ENCODE measurements at regions not wholly inside any gene's neighbourhood (a gene's known extent, or its start where the extent isn't known, plus 50 kb on each side); places are given as distances from the start of the nearest gene placed in this dataset.
"Not testable (repeated sequence)": the region's sequence is repeated elsewhere in the genome, so short reads cannot be mapped to it uniquely, and the experiment has no call there.

DNA sequence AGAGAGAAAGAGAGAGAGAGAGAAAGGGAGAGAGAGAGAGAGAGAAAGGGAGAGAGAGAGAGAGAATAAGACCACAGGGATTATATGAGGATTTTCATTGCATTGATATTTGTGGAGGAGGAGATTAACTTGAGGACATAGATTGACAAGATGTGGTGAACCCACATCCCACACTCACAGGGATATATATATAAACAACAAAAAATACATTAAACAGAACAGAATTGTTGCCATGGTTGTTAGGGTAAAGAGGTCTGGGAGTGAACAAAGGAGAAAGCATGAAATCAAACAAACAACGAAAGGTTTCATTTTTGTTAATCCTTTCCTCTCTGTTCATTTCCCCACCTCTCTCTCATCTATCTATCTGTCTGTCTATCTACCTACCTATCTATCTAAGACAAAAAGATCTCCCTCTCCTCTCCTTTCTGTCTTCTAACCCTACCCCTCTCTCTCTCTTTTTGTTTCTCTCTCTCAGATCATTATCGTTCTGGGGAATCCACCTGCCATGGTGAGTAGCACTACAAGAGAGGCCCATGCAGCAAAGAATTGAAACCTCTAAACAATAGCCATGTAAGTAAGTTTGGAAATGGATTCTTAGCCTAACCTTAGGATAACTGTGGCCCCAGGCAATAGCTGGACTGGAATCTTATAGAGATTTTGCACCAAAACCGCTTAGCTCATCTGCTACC lies 280.9 kb downstream of the RAP2B start:
- DNase-seq (ENCODE audit: low read depth), result no peak

- DNase-seq (ENCODE audit: low read depth), result no peak
These were observed 281.9 kb downstream of the RAP2B start for GRCh38 chr3:153443961-153444360.

- no peak for DNase-seq (ENCODE audit: low read depth)
These were observed 283.8 kb downstream of the RAP2B start for GRCh38 chr3:153445817-153446216.

DNA sequence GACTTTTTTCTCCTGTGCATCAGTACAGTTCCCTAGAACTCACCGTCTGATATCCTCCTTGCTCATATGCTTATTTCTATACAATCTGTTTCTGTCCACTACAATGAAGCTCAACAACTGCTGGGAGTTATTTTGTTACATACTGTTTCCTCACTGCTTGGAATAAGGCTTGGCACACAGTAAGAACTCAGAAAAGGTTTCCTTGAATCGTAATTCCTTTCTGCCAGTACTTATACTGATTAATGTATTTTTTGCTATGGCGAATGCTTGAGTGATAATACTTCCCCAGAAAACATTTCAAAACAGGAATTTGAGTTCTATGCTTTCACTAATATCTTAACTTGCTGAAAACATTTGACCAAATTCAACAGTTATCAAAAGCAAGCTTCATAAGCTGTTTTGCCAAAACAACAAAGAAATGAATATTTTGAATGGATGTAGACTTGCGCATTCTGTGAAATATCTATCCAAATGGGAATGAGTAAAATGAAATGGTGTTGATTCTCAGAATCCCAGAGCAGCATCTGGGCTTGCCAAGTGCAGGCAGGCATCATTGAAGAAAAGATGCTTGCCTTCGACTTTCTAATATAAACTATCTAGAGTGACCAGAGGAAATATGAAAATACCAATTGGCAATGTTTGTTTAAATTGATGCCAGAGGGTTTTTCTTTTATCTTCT lies 286.3 kb downstream of the RAP2B start:
- DNase-seq (ENCODE audit: low read depth), result no peak

DNA sequence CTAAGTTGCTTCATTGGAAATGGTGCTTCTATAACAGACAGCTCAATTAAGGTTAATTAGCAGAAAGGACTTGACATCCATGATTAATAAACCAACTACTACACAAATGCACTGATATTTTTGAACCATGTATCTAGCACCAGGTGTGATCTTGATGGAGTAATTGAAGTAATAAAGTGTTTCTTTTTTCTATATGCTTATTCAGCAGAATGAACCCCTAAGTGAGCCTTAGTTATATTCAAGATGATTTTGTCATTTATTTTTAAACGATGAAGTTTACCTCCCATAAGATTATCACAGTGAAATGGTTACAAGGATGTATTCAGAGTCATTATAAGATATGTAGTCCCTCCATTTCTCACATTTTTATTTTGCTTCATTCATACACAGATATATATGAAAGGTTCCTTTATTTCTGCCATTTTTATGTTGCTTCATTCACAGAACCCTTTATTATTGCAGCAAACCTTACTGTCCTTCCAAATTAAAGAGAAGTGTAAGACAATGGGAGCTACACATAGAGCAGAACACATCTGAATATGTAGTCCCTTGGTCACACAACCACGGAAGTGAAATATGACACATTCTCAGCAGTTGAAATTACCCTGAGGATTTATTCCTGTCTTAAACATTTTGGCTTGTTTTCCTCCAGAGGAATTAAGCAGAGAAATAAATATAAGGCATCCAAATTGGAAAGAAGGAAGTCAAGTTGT lies 295.0 kb downstream of the RAP2B start:
- DNase-seq (ENCODE audit: low read depth), result no peak

DNA sequence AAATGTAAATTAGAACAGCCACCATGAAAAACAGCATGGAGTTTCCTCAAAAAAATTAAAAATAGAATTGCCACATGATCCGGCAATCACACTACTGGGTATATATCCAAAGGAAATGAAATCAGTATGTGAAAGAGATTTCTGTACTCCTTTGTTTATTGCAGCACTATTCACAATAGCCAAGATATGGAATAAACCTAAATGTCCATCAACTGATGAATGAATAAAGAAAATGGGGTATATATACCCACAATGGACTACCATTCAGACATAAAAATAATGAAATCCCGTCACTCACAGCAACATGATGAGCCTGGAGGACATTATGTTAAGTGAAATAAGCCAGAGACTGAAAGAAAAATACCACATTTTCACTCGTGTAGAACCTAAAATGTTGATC lies 296.9 kb downstream of the RAP2B start:
- DNase-seq (ENCODE audit: low read depth), result no peak

GRCh38 chr3:153462545-153462944 lies 300.5 kb downstream of the RAP2B start:
- DNase-seq (ENCODE audit: low read depth), result no peak

DNA sequence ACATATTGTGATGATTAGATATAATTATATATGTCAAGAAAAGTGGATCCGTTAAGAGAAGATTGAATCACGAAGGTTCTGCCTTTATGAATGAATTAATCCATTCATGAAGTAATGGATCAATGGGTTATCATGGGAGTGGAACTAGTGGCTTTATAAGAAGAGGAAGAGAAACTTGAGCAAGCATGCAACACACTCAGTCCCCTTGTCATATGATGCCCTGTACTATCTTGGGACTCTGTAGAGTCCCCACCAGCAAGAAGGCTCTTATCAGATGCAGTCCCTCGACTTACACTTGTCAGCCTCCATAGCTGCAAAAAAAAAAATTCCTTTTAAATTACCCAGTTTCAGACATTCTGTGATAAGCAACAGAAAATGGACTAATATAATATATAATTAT lies 301.9 kb downstream of the RAP2B start:
- no peak for DNase-seq (ENCODE audit: low read depth)

DNA sequence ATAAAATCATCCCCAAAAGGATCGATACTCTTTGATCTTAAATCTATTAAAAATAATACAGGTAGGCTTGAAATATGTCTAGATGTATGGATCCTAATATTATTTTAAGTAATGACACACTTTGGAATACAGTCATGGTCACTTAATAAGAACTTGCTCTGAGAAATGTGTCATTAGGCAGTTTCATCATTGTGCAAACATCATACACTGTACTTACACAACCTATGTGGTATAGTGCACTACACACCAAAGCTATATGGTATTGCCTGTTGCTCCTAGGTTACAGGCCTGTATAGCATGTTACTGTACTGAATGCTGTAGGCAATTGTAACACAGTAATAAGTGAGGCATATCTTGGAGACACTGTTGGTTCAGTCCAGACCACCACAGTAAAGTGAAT lies 307.1 kb downstream of the RAP2B start:
- DNase-seq (ENCODE audit: low read depth), result no peak

DNA sequence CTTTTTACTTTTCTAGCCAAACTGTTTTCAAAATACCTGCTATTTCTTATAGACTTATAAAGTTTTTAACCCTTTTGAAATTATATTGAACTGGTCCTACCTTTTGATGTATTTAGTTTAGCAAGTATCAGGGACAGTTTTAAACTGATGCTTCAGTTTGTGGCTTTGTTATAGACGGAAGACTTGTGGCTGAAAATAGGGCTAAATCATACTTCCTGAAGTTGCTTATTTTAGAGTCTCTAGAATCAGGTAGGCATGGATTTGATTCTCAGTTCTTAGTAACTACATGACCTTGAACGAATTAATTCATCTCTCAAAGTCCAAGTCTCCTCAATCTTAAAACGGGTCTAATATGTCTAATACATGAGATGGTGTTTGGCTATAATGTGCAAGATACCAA lies 322.8 kb downstream of the RAP2B start:
- no peak for DNase-seq (ENCODE audit: low read depth)

DNA sequence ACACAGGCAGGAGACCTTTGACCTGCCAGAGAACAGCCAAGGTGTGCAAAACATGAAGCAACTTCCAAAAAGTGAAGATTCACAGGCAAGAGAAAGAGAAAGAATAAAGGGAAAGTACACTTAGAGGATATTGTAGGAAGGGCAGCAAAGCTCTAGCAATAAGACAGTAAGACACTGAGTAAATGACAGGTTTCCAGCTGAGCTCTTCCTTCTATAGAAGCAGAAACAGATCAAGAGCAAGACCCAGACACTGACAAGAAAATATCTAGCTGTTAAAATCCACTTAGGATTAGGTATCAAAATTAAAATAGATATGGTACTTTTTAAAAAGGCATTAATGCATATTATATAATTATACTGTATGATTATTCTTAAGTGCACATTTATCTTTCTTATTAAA lies 333.4 kb downstream of the RAP2B start:
- no peak for DNase-seq (ENCODE audit: low read depth)

DNA sequence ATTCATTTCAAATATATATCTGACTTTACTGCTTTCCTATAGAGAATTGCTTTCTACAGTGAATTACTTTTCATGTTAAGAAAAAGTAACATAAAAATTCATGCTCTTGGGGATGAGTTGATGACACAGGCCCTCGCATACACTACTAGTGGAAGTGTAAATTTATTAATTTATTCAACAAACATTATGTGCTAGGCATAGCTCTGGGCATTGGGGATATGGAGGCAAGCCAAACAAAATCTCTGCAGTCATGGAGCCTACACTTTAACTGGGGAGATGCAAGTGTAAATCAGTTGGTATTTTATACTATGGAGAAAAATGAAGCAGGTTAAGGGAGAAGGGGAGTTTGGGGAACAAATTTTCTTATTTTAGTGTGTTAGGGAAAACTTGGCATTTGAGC lies 340.7 kb downstream of the RAP2B start:
- no peak for DNase-seq (ENCODE audit: low read depth)

- no peak for DNase-seq (ENCODE audit: low read depth)
These were observed 341.8 kb downstream of the RAP2B start for GRCh38 chr3:153503873-153504272.

DNA sequence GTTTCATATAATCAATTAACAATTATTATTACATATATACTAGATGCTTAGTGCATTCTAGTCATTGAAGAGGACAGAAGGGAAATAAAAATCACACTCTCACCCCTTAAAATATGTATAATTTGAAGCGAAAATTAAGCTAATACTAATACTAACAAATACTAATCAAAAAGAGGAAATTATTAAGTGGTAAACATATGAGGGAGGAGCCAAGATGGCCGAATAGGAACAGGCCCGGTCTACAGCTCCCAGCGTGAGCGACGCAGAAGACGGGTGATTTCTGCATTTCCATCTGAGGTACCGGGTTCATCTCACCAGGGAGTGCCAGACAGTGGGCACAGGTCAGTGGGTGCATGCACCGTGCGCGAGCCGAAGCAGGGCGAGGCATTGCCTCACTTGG lies 344.2 kb downstream of the RAP2B start:
- not testable (repeated sequence) for DNase-seq (ENCODE audit: low read depth)

GRCh38 chr3:153506686-153507085 lies 344.7 kb downstream of the RAP2B start:
- not testable (repeated sequence) for DNase-seq (ENCODE audit: low read depth)

- DNase-seq (ENCODE audit: low read depth), result no peak
These were observed 351.2 kb downstream of the RAP2B start for GRCh38 chr3:153513236-153513635.

- no peak for DNase-seq (ENCODE audit: low read depth)
These were observed 366.4 kb downstream of the RAP2B start for GRCh38 chr3:153528473-153528872.

- DNase-seq (ENCODE audit: low read depth), result no peak
These were observed 377.2 kb downstream of the RAP2B start for GRCh38 chr3:153539263-153539662.

- DNase-seq (ENCODE audit: low read depth), result no peak
These were observed 383.4 kb downstream of the RAP2B start for GRCh38 chr3:153545471-153545870.

- no peak for DNase-seq (ENCODE audit: low read depth)
These were observed 385.9 kb downstream of the RAP2B start for GRCh38 chr3:153547970-153548369.

GRCh38 chr3:153549686-153550085 lies 387.7 kb downstream of the RAP2B start:
- not testable (repeated sequence) for DNase-seq (ENCODE audit: low read depth)

GRCh38 chr3:153551536-153552285 lies 389.7 kb downstream of the RAP2B start:
- no peak for DNase-seq (ENCODE audit: low read depth)
